ENCODE measurements at regions not wholly inside any gene's neighbourhood (a gene's known extent, or its start where the extent isn't known, plus 50 kb on each side); places are given as distances from the start of the nearest gene placed in this dataset.

GRCh38 chr19:57037556-57037955, 82.2 kb upstream of the USP29 start:
- no peak overlapping the region for H3K14ac ChIP-seq (ENCODE audit: insufficient read length)
- no peak overlapping the region for H3K27ac ChIP-seq (ENCODE audit: low read depth, low read length)
- no peak overlapping the region for H2AK5ac ChIP-seq (ENCODE audit: low read depth, low read length)
- no peak overlapping the region for H3K23ac ChIP-seq (ENCODE audit: insufficient read length)
- no peak for FAIRE-seq
- H4K8ac ChIP-seq (ENCODE audit: extremely low read depth, insufficient read depth, low read length): no peak overlapping the region
- no peak for DNase-seq (ENCODE audit: low read depth in 1 of 2, low spot score in 2 of 2)
- H2BK12ac ChIP-seq (ENCODE audit: low read depth, low read length): no peak overlapping the region
- no peak overlapping the region for H4K5ac ChIP-seq (ENCODE audit: insufficient read length, low read depth, low read length)
- H3K79me1 ChIP-seq (ENCODE audit: low read depth, low read length): no peaks in the 10 kb centered on the region
- no peak overlapping the region for H2AFZ ChIP-seq (ENCODE audit: low read length)
- no peak overlapping the region for H3K4me3 ChIP-seq (ENCODE audit: extremely low read depth in 1 of 4, insufficient read depth in 2 of 4, low read depth in 3 of 4, low read length in 4 of 4)
- no peak overlapping the region for H4K91ac ChIP-seq (replicated peaks; ENCODE audit: insufficient read length, low read length)
- no peaks in the 10 kb centered on the region for H3K79me2 ChIP-seq (ENCODE audit: control insufficient read depth in 1 of 2, insufficient read depth in 2 of 2, low read length in 2 of 2)
- no peak overlapping the region for H3K4ac ChIP-seq (replicated peaks; ENCODE audit: insufficient read length, low read depth, low read length)
- H3K18ac ChIP-seq (ENCODE audit: extremely low read depth, low read length): no peak overlapping the region
- H2BK20ac ChIP-seq (ENCODE audit: low read length): no peak overlapping the region
- TF ChIP-seq HDAC2 (IDR thresholded peaks at IDR 0.05; ENCODE audit: borderline replicate concordance in 1 of 2, low read depth in 2 of 2, low read length in 2 of 2) (no peak), E2F6 (IDR thresholded peaks at IDR 0.05) (no peak), CTBP2 (IDR thresholded peaks at IDR 0.05; ENCODE audit: borderline replicate concordance, insufficient read depth, insufficient read length, low read length) (no peak), ASH2L (IDR thresholded peaks at IDR 0.05; ENCODE audit: low read length) (no peak), BACH1 (IDR thresholded peaks at IDR 0.05; ENCODE audit: low read length) (no peak), MAFK (IDR thresholded peaks at IDR 0.05; ENCODE audit: low read depth, low read length) (no peak), JUND (IDR thresholded peaks at IDR 0.05; ENCODE audit: low read length) (no peak)
- no peaks in the 10 kb centered on the region for H3K36me3 ChIP-seq (ENCODE audit: control insufficient read depth in 2 of 4, insufficient read depth in 4 of 4, low read length in 3 of 4)
- H3K27me3 ChIP-seq (replicated peaks in 1 of 4; ENCODE audit: control insufficient read depth in 3 of 4, extremely low read depth in 1 of 4, insufficient read depth in 3 of 4, low read length in 3 of 4): no peaks in the 10 kb centered on the region
- no peak overlapping the region for H2BK15ac ChIP-seq (ENCODE audit: low read length)
- no peak overlapping the region for H2BK5ac ChIP-seq (ENCODE audit: low read depth, low read length)
- no peaks in the 10 kb centered on the region for H3K23me2 ChIP-seq (ENCODE audit: low read depth, low read length)
- peaks cover 67 to 72% of the 10 kb centered on the region in 2 experiments for H3K9me3 ChIP-seq (ENCODE audit: insufficient read depth in 2 of 2, low read depth in 1 of 2, low read length in 1 of 2)
- no peak overlapping the region for H2BK120ac ChIP-seq (replicated peaks; ENCODE audit: low read depth, low read length)
- no peak overlapping the region for H3K4me2 ChIP-seq (ENCODE audit: insufficient read depth in 1 of 2, low read depth in 2 of 2, low read length in 2 of 2)
- H3K56ac ChIP-seq (replicated peaks; ENCODE audit: insufficient read length, low read depth, low read length): no peak overlapping the region
- WGBS, 2 experiments (ENCODE audit: extremely low coverage in 1 of 2, insufficient coverage in 1 of 2, insufficient read length in 1 of 2, insufficient replicate concordance in 2 of 2, low coverage in 1 of 2, low lambda C conversion rate in 2 of 2, missing lambda C conversion rate in 1 of 2): 51% methylated on average over 4 of the region's 4 CpGs; no CpG with 5 or more reads in 1 of the 2 experiments
- no peaks in the 10 kb centered on the region for H4K20me1 ChIP-seq (replicated peaks in 1 of 2; ENCODE audit: control insufficient read depth in 1 of 2, insufficient read depth in 2 of 2, low read length in 2 of 2)
- ChIA-PET CTCF (ENCODE audit: partially characterized antibody) (no interaction called here), POLR2A (ENCODE audit: partially characterized antibody) (no interaction called here)
- H3K9ac ChIP-seq (replicated peaks in 1 of 4; ENCODE audit: extremely low read depth in 1 of 4, low read depth in 3 of 4, low read length in 3 of 4): no peak overlapping the region
- no peaks in the 10 kb centered on the region for H3K4me1 ChIP-seq (replicated peaks in 1 of 4; ENCODE audit: control insufficient read depth in 3 of 4, insufficient read depth in 4 of 4, low read length in 3 of 4)
